GM19238 (cell line): ENCODE measurements at regions not wholly inside any gene's neighbourhood (a gene's known extent, or its start where the extent isn't known, plus 50 kb on each side); places are given as distances from the start of the nearest gene placed in this dataset.
"Not testable (repeated sequence)": the region's sequence is repeated elsewhere in the genome, so short reads cannot be mapped to it uniquely, and the experiment has no call there.

Experiments used
- DNase-seq: peaks from one replicate; pipeline ENCODE4 v3.0.0; 2011; ENCODE audit warnings: low spot score; ENCODE audit not compliant: insufficient read length

DNA sequence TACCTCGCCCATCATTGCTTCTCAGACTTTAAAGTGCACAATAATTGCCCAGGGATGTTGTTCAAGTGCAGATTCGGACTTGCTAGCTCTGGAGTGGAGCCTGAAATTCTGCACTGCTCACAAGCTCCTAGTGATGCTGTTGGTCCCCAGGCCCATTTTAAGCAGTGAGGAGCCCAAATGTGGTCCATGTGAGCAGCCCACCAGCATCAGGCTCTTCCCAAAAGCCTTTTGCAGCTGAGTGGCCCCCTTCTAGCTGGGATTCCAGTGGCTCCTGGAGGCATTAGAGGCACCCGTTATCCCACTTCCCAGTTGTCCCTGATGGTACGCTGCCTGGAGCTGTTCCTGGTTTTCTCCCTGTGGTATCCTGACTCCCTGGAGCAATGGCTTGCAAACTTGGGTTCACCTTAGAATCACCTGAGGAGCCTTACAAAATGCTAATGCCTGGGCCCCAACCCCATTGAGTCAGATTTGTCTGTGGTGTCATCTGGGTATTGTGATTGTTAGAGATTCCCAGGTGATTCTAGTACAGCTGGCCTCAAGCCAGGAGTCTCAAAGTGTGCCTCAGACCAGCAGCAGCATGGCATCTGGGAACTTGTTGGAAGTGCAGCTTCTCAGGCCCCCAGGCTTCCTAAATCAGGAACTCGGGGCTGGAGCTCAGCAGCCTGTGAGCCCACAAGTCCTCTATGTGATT, 186.9 kb upstream of the SLC24A3 start:
- DNase-seq: no peak

DNA sequence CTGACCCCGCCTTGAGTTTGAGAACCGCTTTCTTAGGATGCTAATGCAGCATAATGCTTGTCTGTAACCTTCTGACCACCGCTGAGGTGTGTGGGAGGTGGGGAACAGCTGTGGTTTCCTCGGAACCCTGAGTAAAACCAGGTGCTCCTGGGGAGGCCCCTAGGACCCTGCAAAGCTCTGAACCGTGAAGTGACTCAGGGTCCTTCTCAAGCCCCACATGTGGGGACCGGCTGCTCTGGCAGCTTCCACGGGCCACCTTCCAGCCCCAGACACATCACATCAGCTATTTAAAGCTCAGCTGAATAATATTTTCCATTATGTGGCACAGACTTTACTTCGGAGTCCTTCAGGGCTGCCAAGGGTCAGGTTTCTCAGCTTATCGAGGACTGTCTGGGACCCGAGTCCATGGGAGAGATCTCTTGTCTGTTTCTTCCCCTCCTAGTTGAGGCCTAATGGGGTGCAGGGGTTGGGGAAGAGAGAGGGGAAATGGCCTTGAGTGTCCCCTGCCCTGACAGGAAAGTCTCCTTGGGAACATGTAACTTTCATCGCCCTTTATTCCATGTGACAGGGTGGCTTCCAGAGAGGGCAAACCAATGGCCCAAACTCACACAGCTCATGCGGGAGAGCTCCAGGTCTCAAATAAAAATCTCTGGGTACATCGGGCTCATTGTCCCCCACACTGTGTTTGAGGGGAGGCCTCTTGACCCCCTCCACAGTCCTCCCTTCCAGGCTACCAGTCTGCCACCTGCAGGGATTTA, 186.1 kb upstream of the SLC24A3 start:
- no peak for DNase-seq

DNA sequence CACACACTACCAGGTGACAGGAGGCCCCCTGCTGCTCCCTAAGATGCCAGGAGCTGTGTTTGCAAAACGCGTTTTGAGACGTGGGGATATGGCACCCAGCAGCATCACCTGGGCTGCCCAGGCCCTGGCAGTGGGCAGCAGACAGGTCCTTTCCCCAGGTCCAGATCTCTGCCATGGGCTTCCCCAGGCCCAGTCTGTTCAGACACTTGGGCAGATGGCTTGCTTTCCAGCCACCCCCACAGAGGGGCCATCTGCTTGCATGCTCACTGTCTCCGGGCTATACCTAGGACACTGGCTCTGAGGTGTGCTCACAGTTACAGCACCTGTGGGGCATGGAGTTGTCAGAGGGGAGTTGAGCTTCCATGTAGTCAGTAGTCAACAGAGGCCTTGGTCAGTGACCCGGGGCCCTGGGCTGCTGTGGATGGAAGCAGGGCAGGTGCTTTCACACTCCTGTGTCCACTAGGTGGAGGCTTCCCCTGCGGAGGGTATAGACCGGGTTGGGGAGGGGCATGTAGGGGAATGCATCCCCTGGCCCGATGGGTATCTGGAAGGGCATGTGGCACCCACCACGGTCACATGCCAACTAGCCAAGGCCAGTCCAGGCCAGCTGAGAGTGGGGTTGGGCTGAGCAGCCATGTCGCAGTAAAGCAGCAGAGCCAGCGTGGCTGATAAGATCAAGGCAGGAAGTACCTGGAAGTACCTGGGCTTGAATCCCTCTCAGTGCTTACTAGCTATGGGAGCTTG, 185.4 kb upstream of the SLC24A3 start:
- DNase-seq: no peak

DNA sequence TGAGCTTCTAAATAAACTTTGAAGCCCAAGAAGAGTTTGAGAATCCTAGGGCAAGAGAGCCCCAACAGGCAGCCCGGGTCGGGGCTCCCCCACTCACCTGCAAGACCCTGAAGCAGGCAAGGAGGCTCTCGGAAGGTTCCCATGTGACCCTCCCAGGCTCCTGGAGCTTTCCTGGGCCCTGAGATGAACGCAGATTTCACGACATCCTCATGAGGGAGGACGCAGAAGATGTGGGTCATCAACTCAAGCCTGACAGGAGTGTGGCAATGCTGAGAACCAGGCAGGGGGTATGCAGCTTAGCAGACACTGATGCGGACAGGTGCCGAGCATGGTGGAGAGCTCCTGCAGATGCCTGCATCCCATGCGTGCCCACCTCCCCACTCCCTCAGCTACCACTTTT, 184.5 kb upstream of the SLC24A3 start:
- no peak for DNase-seq

DNA sequence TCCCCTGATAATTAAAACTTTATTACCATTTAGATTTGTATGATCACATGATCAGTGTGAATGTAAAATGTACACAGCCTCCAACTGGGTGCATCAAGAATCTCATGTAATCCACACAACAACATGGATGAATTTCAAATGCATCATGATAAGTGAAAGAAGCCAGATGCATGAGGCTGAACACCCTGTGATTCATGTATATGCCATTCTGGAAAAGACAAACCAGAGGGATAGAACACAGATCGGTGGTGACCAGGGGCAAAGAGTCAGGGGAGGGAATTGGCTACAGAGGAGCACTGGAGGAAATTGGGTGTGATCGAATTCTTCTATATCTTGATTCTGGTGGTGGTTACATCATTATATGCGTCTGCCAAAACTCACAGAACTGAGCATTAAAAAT, 170.7 kb upstream of the SLC24A3 start:
- DNase-seq: no peak

GRCh38 chr20:19045371-19045770, 167.1 kb upstream of the SLC24A3 start:
- DNase-seq: no peak

DNA sequence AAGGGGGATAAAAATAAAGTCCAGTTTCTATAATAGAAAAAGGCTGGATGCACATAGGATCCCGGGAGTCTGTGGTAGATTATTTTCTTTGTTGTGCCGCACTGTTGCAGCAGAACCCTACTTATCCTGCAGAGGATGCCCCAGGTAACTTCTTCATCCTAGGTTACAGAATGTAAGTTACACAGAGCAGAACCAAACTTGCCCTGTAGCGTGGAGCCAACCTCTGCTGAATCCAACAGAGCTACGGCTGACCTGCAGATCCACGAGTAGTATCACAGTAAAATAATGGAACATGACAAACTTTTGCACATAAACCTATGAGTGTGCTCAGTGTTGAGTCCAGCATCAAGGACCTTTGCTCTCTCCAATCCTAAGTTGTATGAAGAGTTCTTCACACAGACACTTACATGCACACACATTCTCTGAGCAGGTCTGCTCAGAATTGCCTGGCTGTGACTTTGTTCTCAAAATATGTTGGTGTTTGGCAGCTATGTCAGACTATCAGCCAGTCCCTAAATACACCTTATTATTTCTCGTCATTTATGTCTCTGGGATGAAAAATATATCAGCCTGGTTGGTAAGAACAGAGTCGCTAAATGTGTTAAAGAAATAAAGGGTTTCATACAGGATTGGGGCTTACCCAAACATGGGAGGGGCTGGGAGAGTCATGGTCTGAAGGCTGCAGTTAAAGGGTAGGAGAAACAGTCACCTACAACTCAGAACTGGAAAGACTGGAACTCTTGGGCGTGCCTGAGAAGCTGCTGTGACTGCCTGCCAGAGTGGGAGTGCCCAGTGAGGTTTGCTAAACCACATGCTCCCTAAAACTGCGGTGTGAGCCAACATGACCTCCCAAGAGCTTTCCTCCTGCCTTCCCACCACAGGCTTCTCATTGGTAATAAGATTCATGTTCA, 165.1 kb upstream of the SLC24A3 start:
- no peak for DNase-seq

DNA sequence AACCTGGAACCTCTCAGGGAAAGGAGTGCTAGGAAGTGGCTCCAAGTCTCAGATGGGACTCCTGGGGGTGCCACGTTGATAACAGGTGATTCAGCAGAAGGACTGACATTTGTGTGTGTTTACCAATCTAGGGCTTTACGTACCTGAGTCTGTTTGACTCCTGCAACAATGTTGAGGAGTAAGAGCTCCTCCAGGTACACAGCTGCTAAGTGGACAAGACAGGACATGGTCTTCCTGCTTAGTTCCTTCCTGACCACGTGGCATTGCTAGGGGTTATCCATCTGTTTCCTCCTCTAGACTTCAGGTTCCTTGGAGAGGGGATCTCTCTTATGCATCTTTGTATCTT, 164.5 kb upstream of the SLC24A3 start:
- no peak for DNase-seq

GRCh38 chr20:19048995-19049501, 163.4 kb upstream of the SLC24A3 start:
- DNase-seq: no peak

GRCh38 chr20:19049514-19049913, 162.9 kb upstream of the SLC24A3 start:
- no peak for DNase-seq

- DNase-seq: no peak
These were observed 155.5 kb upstream of the SLC24A3 start for GRCh38 chr20:19056909-19057308.

GRCh38 chr20:19064788-19065187, 147.7 kb upstream of the SLC24A3 start:
- not testable (repeated sequence) for DNase-seq

- DNase-seq: no peak
These were observed 144.5 kb upstream of the SLC24A3 start for GRCh38 chr20:19067986-19068385.

- DNase-seq: no peak
These were observed 142.4 kb upstream of the SLC24A3 start for GRCh38 chr20:19070026-19070425.

DNA sequence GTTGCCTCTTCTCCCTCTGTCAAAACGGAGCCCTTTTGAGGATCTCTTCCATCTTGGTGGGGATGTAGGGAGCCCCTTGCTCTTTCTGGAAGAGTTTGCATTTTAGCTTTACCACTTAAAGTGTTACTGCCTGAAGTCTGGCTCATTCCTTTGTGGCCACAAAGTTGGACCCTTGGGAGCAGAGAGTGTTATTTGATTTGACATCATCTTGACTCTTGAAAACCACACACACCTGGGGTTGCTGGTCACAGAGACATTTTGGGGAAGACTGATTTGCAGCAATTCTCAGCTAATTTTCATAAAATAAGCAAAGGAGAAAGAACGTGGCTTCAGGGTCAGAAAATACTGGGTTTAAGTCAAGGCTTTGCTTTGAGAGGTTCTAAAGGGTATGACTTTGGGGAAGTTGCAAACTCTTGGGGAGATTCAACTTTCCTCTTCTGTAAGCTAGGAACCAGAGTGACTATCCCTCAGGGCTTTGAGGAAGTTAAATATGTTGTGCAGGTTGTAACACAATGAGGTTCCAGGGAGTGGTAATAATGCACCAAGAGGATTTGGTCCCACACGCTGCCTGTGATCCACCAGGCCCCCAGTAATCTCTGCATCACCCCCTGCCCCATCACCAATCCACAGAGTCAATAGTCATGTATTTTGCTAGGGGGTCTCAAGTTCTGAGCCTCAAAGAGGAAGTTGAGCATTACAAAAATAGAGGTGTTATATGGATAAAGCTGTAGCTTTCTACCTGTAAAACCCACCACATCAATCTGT, 141.6 kb upstream of the SLC24A3 start:
- DNase-seq: no peak

GRCh38 chr20:19071446-19071725, 141.1 kb upstream of the SLC24A3 start:
- DNase-seq: no peak

DNA sequence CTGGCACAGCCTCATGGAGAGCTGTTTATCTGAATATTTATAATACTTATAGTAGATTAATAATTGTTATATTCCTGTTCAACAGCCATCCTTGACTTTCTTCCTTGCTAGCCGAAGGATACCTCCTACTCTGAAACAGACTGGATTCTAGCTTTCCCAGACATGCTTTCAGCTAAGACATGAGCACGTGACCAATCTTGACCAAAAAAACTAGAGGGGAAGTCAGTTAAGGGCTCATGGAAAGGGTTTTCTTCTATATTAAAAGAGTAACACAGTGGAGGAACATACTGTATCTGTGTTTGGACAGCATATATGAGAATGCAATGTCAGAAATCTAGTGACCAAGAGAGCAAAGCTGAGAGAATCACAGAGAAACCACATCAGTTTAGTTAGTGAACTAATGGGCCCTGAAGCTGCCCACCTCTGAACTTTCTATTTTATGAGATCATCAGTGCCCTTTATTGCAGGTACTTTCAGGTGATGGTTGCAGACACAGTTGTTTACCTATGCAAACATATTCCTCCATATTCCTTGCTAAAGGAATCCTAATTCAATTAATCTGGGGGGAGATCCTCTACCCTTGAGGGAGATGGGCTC, 140.4 kb upstream of the SLC24A3 start:
- no peak for DNase-seq

GRCh38 chr20:19072988-19073387, 139.5 kb upstream of the SLC24A3 start:
- DNase-seq: no peak

GRCh38 chr20:19073584-19074218, 138.7 kb upstream of the SLC24A3 start:
- no peak for DNase-seq

DNA sequence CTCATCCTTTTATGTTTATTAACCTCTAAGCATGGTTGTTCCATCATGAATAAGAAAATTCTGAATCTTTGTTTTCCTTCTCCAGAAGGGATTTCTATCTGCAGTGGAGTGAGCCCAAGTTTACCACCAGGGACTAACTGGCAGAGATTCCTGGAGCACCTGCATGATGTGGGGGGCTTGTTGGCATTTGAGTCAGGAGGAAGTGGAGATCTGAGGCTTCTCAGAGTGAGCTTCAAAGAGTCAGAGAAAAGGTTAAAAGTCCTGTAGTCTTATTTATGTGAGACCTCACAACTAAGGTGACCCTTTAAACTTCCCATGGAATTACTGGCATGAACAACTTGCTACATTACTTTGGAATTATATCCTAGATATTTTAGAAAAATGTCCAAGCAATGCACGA, 138.1 kb upstream of the SLC24A3 start:
- no peak for DNase-seq
